GM19395 (cell line): ENCODE measurements at regions not wholly inside any gene's neighbourhood (a gene's known extent, or its start where the extent isn't known, plus 50 kb on each side); places are given as distances from the start of the nearest gene placed in this dataset.
"Not testable (repeated sequence)": the region's sequence is repeated elsewhere in the genome, so short reads cannot be mapped to it uniquely, and the experiment has no call there.

Experiments used
- ATAC-seq: cut with Tn5 transposase; IDR thresholded peaks from one replicate; pipeline ENCODE4 v1.9.1; 2021; ENCODE audit warnings: mild to moderate bottlenecking, moderate library complexity; ENCODE audit not compliant: unreplicated experiment

GRCh38 chr5:42235241-42235640 is 188.0 kb upstream of the GHR start:
- no peak for ATAC-seq

GRCh38 chr5:42235837-42236236 is 187.4 kb upstream of the GHR start:
- no peak for ATAC-seq

- no peak for ATAC-seq
Observed at GRCh38 chr5:42241636-42242035, 181.6 kb upstream of the GHR start.

GRCh38 chr5:42242210-42242609 is 181.0 kb upstream of the GHR start:
- no peak for ATAC-seq

GRCh38 chr5:42242881-42243485 is 180.3 kb upstream of the GHR start:
- ATAC-seq = no peak

GRCh38 chr5:42252306-42252705 is 170.9 kb upstream of the GHR start:
- no peak for ATAC-seq

GRCh38 chr5:42259914-42260313 is 163.3 kb upstream of the GHR start:
- ATAC-seq = not testable (repeated sequence)

GRCh38 chr5:42267091-42267490 is 156.1 kb upstream of the GHR start:
- no peak for ATAC-seq

GRCh38 chr5:42268170-42268569 is 155.1 kb upstream of the GHR start:
- not testable (repeated sequence) for ATAC-seq

GRCh38 chr5:42268630-42269029 is 154.6 kb upstream of the GHR start:
- no peak for ATAC-seq

GRCh38 chr5:42270771-42271170 is 152.5 kb upstream of the GHR start:
- ATAC-seq = no peak

- no peak for ATAC-seq
Observed at GRCh38 chr5:42274913-42275312, 148.3 kb upstream of the GHR start.

- ATAC-seq = no peak
Observed at GRCh38 chr5:42277293-42277692, 145.9 kb upstream of the GHR start.

- no peak for ATAC-seq
Observed at GRCh38 chr5:42284584-42284983, 138.7 kb upstream of the GHR start.

- ATAC-seq = no peak
Observed at GRCh38 chr5:42285230-42285629, 138.0 kb upstream of the GHR start.

- ATAC-seq = no peak
Observed at GRCh38 chr5:42300496-42300895, 122.7 kb upstream of the GHR start.

- ATAC-seq = no peak
Observed at GRCh38 chr5:42301349-42301748, 121.9 kb upstream of the GHR start.

- no peak for ATAC-seq
Observed at GRCh38 chr5:42302186-42302585, 121.1 kb upstream of the GHR start.

GRCh38 chr5:42306287-42306686 is 117.0 kb upstream of the GHR start:
- ATAC-seq = no peak

GRCh38 chr5:42309865-42310264 is 113.4 kb upstream of the GHR start:
- ATAC-seq = no peak

- no peak for ATAC-seq
Observed at GRCh38 chr5:42315214-42315613, 108.0 kb upstream of the GHR start.

GRCh38 chr5:42317575-42317974 is 105.7 kb upstream of the GHR start:
- no peak for ATAC-seq

- not testable (repeated sequence) for ATAC-seq
Observed at GRCh38 chr5:42319546-42319945, 103.7 kb upstream of the GHR start.
